ENCODE measurements at regions not wholly inside any gene's neighbourhood (a gene's known extent, or its start where the extent isn't known, plus 50 kb on each side); places are given as distances from the start of the nearest gene placed in this dataset.

DNA sequence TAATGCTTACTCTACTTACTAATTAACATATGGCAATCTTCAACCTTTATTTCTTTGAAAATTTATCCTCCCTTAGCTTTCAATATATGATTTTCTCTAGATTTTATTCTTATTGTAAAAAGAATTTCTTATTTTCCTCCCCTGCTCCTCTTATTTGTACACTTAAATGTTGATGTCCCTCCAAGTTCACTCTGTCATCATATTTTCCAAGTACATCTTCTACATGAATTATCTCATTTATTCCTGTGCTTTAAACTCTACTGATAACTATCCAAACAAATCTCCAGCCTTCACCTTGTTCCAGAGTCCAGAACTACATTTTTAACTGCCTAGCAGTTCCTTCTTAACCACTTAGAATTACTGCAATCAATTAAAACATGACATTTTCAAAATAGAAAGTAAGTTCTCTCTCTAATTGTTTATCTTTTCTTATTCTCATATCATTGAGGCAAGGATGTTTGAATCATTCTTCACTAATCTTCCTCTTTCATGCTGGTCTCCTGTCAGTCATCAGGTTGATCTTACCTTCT, 261.6 kb upstream of the FAR2 start:
- Mint-ChIP-seq H3K9me3 (ENCODE audit: unreplicated experiment) (peaks cover 3% of the 10 kb centered on the region), H3K27me3 (ENCODE audit: unreplicated experiment) (no peaks in the 10 kb centered on the region), H3K4me3 (ENCODE audit: unreplicated experiment) (no peak overlapping the region), H3K4me1 (ENCODE audit: unreplicated experiment) (no peaks in the 10 kb centered on the region), H3K36me3 (ENCODE audit: unreplicated experiment) (no peaks in the 10 kb centered on the region), H3K27ac (ENCODE audit: unreplicated experiment) (no peak overlapping the region)
- DNase-seq (ENCODE audit: extremely low spot score, unreplicated experiment), result no peak
- no peak for TF ChIP-seq CTCF (IDR thresholded peaks at IDR 0.05)

- no peaks in the 10 kb centered on the region for H3K9me3 Mint-ChIP-seq (ENCODE audit: unreplicated experiment)
- no peaks in the 10 kb centered on the region for H3K27me3 Mint-ChIP-seq (ENCODE audit: unreplicated experiment)
- no peaks in the 10 kb centered on the region for H3K36me3 Mint-ChIP-seq (ENCODE audit: unreplicated experiment)
- H3K4me1 Mint-ChIP-seq (ENCODE audit: unreplicated experiment), result peaks cover 14% of the 10 kb centered on the region
- no peak for DNase-seq (ENCODE audit: extremely low spot score, unreplicated experiment)
- no peak overlapping the region for H3K4me3 Mint-ChIP-seq (ENCODE audit: unreplicated experiment)
- TF ChIP-seq CTCF (IDR thresholded peaks at IDR 0.05), result no peak
- no peak overlapping the region for H3K27ac Mint-ChIP-seq (ENCODE audit: unreplicated experiment)
These were observed 258.4 kb upstream of the FAR2 start for GRCh38 chr12:28890664-28891063.

GRCh38 chr12:28891126-28891525, 258.0 kb upstream of the FAR2 start:
- peaks cover 14% of the 10 kb centered on the region for H3K4me1 Mint-ChIP-seq (ENCODE audit: unreplicated experiment)
- H3K27me3 Mint-ChIP-seq (ENCODE audit: unreplicated experiment), result no peaks in the 10 kb centered on the region
- H3K9me3 Mint-ChIP-seq (ENCODE audit: unreplicated experiment), result no peaks in the 10 kb centered on the region
- H3K27ac Mint-ChIP-seq (ENCODE audit: unreplicated experiment), result no peak overlapping the region
- no peak for TF ChIP-seq CTCF (IDR thresholded peaks at IDR 0.05)
- no peak for DNase-seq (ENCODE audit: extremely low spot score, unreplicated experiment)
- H3K36me3 Mint-ChIP-seq (ENCODE audit: unreplicated experiment), result no peaks in the 10 kb centered on the region
- H3K4me3 Mint-ChIP-seq (ENCODE audit: unreplicated experiment), result no peak overlapping the region

DNA sequence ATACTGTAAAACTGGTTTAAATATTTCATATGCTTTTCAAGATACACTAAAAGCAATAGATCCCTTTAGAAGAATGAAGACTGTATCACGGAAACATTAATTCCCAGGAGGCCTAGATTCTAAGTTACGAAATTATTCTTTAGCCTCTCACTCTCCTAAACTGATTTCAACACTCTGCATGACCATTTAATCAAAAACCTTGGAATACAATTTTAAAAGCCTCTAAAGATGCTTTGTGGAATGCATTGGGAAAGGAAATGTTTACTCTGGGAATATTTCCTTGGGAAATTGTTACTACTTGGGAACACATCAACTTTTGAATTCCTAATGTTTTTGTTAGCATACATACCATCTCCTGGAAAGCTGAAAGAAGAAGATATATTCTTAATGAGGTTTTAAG, 255.7 kb upstream of the FAR2 start:
- no peak for DNase-seq (ENCODE audit: extremely low spot score, unreplicated experiment)
- Mint-ChIP-seq H3K36me3 (ENCODE audit: unreplicated experiment) (no peaks in the 10 kb centered on the region), H3K4me3 (ENCODE audit: unreplicated experiment) (no peak overlapping the region), H3K9me3 (ENCODE audit: unreplicated experiment) (peaks cover 3% of the 10 kb centered on the region), H3K27me3 (ENCODE audit: unreplicated experiment) (no peaks in the 10 kb centered on the region), H3K27ac (ENCODE audit: unreplicated experiment) (no peak overlapping the region), H3K4me1 (ENCODE audit: unreplicated experiment) (peaks cover 14% of the 10 kb centered on the region)
- no peak for TF ChIP-seq CTCF (IDR thresholded peaks at IDR 0.05)

DNA sequence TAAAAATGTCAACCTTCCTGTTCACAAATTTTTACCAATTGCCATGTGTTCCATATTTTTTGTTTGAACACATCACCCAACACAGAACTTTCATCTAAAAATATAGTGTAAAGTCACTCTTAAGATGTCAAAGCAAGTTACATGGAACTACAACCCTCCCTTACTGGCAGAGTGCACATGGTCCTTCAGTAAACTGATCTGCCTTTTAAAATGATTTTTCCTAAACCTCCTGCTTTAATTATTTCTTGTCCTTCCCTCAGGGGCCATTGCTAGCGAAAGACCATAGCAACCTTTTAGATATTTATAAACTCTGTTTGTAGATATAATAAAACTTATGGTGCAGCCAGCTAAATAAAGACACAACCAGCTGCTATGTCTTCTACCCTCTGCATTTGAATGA, 255.2 kb upstream of the FAR2 start:
- H3K27ac Mint-ChIP-seq (ENCODE audit: unreplicated experiment), result no peak overlapping the region

More for the DNA sequence above, 255.2 kb upstream of the FAR2 start:
- H3K4me1 Mint-ChIP-seq (ENCODE audit: unreplicated experiment), result peaks cover 14% of the 10 kb centered on the region
- no peaks in the 10 kb centered on the region for H3K27me3 Mint-ChIP-seq (ENCODE audit: unreplicated experiment)
- no peaks in the 10 kb centered on the region for H3K36me3 Mint-ChIP-seq (ENCODE audit: unreplicated experiment)
- TF ChIP-seq CTCF (IDR thresholded peaks at IDR 0.05), result no peak
- peaks cover 3% of the 10 kb centered on the region for H3K9me3 Mint-ChIP-seq (ENCODE audit: unreplicated experiment)
- no peak overlapping the region for H3K4me3 Mint-ChIP-seq (ENCODE audit: unreplicated experiment)
- DNase-seq (ENCODE audit: extremely low spot score, unreplicated experiment), result no peak

Measured in osteocyte (in vitro differentiated cells).